ENCODE measurements at regions not wholly inside any gene's neighbourhood (a gene's known extent, or its start where the extent isn't known, plus 50 kb on each side); places are given as distances from the start of the nearest gene placed in this dataset.

- Histone ChIP-seq H3K27me3 (ENCODE audit: control insufficient read depth in 1 of 2, insufficient read depth in 2 of 2, low read length in 2 of 2) (no peaks in the 10 kb centered on the region), H3K36me3 (ENCODE audit: control insufficient read depth in 2 of 2, insufficient read depth in 2 of 2, low read length in 1 of 2) (no peaks in the 10 kb centered on the region), H3K4me3 (ENCODE audit: low read depth in 1 of 2, low read length in 2 of 2) (no peak overlapping the region), H3K9me3 (ENCODE audit: control insufficient read depth in 2 of 2, insufficient read depth in 1 of 2, low read depth in 1 of 2, low read length in 1 of 2) (no peaks in the 10 kb centered on the region), H3K4me1 (ENCODE audit: control insufficient read depth in 2 of 2, insufficient read depth in 2 of 2, low read length in 1 of 2) (no peaks in the 10 kb centered on the region), H3K27ac (ENCODE audit: low read depth in 2 of 2, low read length in 1 of 2) (no peak overlapping the region)
- WGBS, 2 donors, result 59% methylated on average over 2 of the region's 2 CpGs
Observed at GRCh38 chr1:189606795-189607476, 870.7 kb downstream of the BRINP3 start.

DNA sequence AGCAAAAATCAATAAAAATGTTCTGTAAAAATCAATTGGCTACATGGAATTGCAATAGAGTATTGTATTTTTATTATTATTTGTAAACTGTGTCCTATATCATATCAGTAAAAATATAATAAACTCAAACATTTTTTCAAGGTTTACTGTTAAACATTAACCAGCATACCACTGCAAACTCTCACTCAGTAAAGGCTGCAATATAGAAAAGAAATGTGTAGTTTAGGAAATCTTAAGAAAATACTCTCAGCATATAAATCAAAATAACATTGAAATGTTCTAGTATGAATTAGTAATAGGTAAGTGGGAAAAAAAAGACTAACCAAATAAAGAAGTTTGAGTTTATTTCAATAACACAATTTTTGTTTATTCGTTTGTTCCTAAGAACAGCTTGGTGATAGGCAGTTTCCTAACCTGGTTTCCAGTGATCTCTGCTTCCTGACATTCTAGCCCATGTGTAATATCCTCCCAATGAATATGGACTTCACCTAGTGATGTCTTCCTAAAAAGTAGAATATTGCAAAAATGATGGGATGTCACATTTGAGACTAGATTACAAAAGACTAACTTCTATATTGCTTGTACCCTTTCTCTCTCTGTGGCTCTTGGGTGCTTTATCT, 870.1 kb downstream of the BRINP3 start:
- Histone ChIP-seq H3K9me3 (ENCODE audit: control insufficient read depth in 2 of 2, insufficient read depth in 1 of 2, low read depth in 1 of 2, low read length in 1 of 2) (no peaks in the 10 kb centered on the region), H3K27ac (ENCODE audit: low read depth in 2 of 2, low read length in 1 of 2) (no peak overlapping the region), H3K4me3 (ENCODE audit: low read depth in 1 of 2, low read length in 2 of 2) (no peak overlapping the region), H3K4me1 (ENCODE audit: control insufficient read depth in 2 of 2, insufficient read depth in 2 of 2, low read length in 1 of 2) (no peaks in the 10 kb centered on the region), H3K27me3 (ENCODE audit: control insufficient read depth in 1 of 2, insufficient read depth in 2 of 2, low read length in 2 of 2) (no peaks in the 10 kb centered on the region), H3K36me3 (ENCODE audit: control insufficient read depth in 2 of 2, insufficient read depth in 2 of 2, low read length in 1 of 2) (no peaks in the 10 kb centered on the region)
- WGBS, 2 donors, result 59 to 69% methylated on average over 1 of the region's 1 CpG

DNA sequence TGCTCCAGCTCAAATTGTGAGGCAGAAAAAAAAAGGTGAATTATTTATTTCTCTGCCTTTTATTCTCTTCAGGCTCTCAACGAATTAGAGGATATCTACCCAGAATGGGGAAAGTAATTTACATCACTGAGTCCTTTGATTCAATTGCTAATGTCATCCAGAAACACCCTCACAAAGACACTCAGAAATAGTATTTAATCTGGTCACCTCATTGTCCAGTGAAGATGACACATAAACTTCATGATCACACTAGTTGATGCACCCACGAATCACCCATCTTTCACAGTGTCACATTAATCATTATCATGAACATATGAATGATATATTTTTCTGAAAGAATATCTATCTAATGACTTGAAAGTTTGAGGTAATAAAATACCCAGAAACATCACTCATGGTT, 868.5 kb downstream of the BRINP3 start:
- Histone ChIP-seq H3K4me1 (ENCODE audit: control insufficient read depth in 2 of 2, insufficient read depth in 2 of 2, low read length in 1 of 2) (no peaks in the 10 kb centered on the region), H3K9me3 (ENCODE audit: control insufficient read depth in 2 of 2, insufficient read depth in 1 of 2, low read depth in 1 of 2, low read length in 1 of 2) (no peaks in the 10 kb centered on the region), H3K27me3 (ENCODE audit: control insufficient read depth in 1 of 2, insufficient read depth in 2 of 2, low read length in 2 of 2) (no peaks in the 10 kb centered on the region), H3K27ac (ENCODE audit: low read depth in 2 of 2, low read length in 1 of 2) (no peak overlapping the region), H3K4me3 (ENCODE audit: low read depth in 1 of 2, low read length in 2 of 2) (no peak overlapping the region), H3K36me3 (ENCODE audit: control insufficient read depth in 2 of 2, insufficient read depth in 2 of 2, low read length in 1 of 2) (no peaks in the 10 kb centered on the region)
- WGBS, 2 donors, result 68 to 73% methylated on average over 2 of the region's 2 CpGs

DNA sequence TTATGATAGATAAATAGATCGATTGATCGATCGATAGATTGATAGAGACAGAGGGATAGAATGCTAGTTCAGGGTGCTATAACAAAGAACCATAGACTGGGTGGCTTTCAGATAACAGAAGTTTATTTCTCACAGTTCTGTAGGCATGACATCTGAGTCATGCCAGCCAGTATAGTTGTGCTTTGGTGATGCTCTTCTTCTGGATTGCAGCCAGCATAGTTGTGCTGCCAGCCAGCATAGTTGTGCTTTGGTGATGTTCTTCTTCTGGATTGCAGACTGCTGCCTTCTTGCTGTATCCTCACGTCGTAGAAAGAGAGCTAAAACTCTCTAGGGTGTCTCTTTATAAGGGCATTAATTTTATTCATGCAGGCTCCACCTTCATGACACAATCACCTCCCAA, 860.8 kb downstream of the BRINP3 start:
- H3K9me3 ChIP-seq (ENCODE audit: control insufficient read depth in 2 of 2, insufficient read depth in 1 of 2, low read depth in 1 of 2, low read length in 1 of 2), result no peaks in the 10 kb centered on the region
- H3K27me3 ChIP-seq (ENCODE audit: control insufficient read depth in 1 of 2, insufficient read depth in 2 of 2, low read length in 2 of 2), result no peaks in the 10 kb centered on the region
- 58 to 69% methylated on average over 5 of the region's 5 CpGs for WGBS, 2 donors
- no peaks in the 10 kb centered on the region for H3K4me1 ChIP-seq (ENCODE audit: control insufficient read depth in 2 of 2, insufficient read depth in 2 of 2, low read length in 1 of 2)
- no peaks in the 10 kb centered on the region for H3K36me3 ChIP-seq (ENCODE audit: control insufficient read depth in 2 of 2, insufficient read depth in 2 of 2, low read length in 1 of 2)
- no peak overlapping the region for H3K4me3 ChIP-seq (ENCODE audit: low read depth in 1 of 2, low read length in 2 of 2)
- no peak overlapping the region for H3K27ac ChIP-seq (ENCODE audit: low read depth in 2 of 2, low read length in 1 of 2)

DNA sequence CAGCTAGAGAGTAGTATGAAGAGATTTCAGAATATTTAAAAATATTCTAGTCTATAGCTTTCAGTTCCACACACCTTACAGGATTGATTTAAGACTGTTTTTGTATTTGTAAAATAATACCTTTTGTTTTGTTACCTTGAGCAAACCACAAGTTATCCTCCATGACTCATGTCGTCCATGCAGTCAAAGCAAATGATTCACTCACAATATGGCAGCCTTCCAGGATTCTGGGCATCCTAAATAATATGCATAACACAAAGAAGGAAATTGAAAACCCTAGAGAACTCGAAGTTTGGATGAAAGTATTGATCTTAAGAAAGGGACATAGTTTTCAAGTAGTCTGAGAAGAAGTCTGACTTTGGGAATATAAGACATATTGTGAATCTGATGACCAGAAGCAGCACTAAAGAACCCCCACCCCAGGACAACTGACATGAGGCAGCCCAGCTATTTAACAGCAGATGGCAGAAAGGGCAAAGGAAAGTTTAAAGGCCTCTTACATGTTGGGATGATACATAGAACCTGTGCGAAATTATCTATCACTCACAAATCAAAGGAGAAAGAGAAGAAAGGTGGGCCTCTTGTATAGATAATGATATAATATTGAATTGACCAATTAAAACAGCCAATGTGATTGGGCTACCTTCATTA, 857.9 kb downstream of the BRINP3 start:
- H3K9me3 ChIP-seq (ENCODE audit: control insufficient read depth in 2 of 2, insufficient read depth in 1 of 2, low read depth in 1 of 2, low read length in 1 of 2), result no peaks in the 10 kb centered on the region
- H3K4me3 ChIP-seq (ENCODE audit: low read depth in 1 of 2, low read length in 2 of 2), result no peak overlapping the region
- WGBS, 2 donors, result 51 to 58% methylated on average over 3 of the region's 3 CpGs
- no peaks in the 10 kb centered on the region for H3K27me3 ChIP-seq (ENCODE audit: control insufficient read depth in 1 of 2, insufficient read depth in 2 of 2, low read length in 2 of 2)
- no peaks in the 10 kb centered on the region for H3K36me3 ChIP-seq (ENCODE audit: control insufficient read depth in 2 of 2, insufficient read depth in 2 of 2, low read length in 1 of 2)
- no peak overlapping the region for H3K27ac ChIP-seq (ENCODE audit: low read depth in 2 of 2, low read length in 1 of 2)
- no peaks in the 10 kb centered on the region for H3K4me1 ChIP-seq (ENCODE audit: control insufficient read depth in 2 of 2, insufficient read depth in 2 of 2, low read length in 1 of 2)

GRCh38 chr1:189620471-189620870, 857.2 kb downstream of the BRINP3 start:
- Histone ChIP-seq H3K4me1 (ENCODE audit: control insufficient read depth in 2 of 2, insufficient read depth in 2 of 2, low read length in 1 of 2) (no peaks in the 10 kb centered on the region), H3K27ac (ENCODE audit: low read depth in 2 of 2, low read length in 1 of 2) (no peak overlapping the region), H3K9me3 (ENCODE audit: control insufficient read depth in 2 of 2, insufficient read depth in 1 of 2, low read depth in 1 of 2, low read length in 1 of 2) (no peaks in the 10 kb centered on the region), H3K27me3 (ENCODE audit: control insufficient read depth in 1 of 2, insufficient read depth in 2 of 2, low read length in 2 of 2) (no peaks in the 10 kb centered on the region), H3K36me3 (ENCODE audit: control insufficient read depth in 2 of 2, insufficient read depth in 2 of 2, low read length in 1 of 2) (no peaks in the 10 kb centered on the region), H3K4me3 (ENCODE audit: low read depth in 1 of 2, low read length in 2 of 2) (no peak overlapping the region)
- WGBS, 2 donors, result 76 to 85% methylated on average over 2 of the region's 2 CpGs

DNA sequence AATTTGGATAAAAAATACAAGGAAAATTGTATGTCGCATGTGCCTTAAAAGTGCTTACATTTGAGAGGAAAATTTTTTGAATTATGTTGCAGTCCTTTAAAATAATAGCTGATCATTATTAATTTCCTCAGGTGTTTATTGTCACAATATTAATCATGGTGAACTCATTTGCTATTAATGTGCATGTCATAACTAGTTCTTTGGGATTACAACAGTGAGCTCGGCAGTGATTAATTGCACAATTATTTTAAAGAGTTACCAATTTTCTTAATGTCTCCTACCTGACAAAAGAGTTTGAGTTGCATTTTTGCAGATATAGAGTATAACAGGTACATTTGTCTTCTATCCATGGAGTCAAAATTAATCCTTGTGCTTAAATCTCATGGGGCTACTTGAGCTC, 854.3 kb downstream of the BRINP3 start:
- 69 to 85% methylated on average over 2 of the region's 2 CpGs for WGBS, 2 donors
- H3K4me1 ChIP-seq (ENCODE audit: control insufficient read depth in 2 of 2, insufficient read depth in 2 of 2, low read length in 1 of 2), result no peaks in the 10 kb centered on the region
- H3K36me3 ChIP-seq (ENCODE audit: control insufficient read depth in 2 of 2, insufficient read depth in 2 of 2, low read length in 1 of 2), result no peaks in the 10 kb centered on the region
- no peaks in the 10 kb centered on the region for H3K27me3 ChIP-seq (ENCODE audit: control insufficient read depth in 1 of 2, insufficient read depth in 2 of 2, low read length in 2 of 2)
- H3K4me3 ChIP-seq (ENCODE audit: low read depth in 1 of 2, low read length in 2 of 2), result no peak overlapping the region
- H3K9me3 ChIP-seq (ENCODE audit: control insufficient read depth in 2 of 2, insufficient read depth in 1 of 2, low read depth in 1 of 2, low read length in 1 of 2), result no peaks in the 10 kb centered on the region
- H3K27ac ChIP-seq (ENCODE audit: low read depth in 2 of 2, low read length in 1 of 2), result no peak overlapping the region

DNA sequence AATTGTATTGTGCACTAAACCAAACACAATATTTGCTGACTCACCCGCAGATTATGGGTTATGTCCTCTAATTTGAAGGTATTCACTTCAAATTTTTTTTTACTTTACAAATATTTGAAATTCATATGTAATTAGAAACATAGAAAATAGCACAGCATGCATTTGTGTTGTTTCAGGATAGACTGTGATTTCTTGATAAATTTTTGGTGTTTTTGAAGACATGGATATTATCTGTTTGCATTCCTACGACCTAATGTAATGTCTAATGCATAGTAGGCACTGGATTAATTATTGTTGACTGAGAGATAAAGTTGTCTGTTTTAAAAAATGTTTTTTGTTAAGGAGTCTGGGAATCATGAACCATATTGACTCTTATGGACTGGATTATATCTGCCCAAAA, 850.2 kb downstream of the BRINP3 start:
- Histone ChIP-seq H3K4me1 (ENCODE audit: control insufficient read depth in 2 of 2, insufficient read depth in 2 of 2, low read length in 1 of 2) (no peaks in the 10 kb centered on the region), H3K27me3 (ENCODE audit: control insufficient read depth in 1 of 2, insufficient read depth in 2 of 2, low read length in 2 of 2) (no peaks in the 10 kb centered on the region), H3K9me3 (ENCODE audit: control insufficient read depth in 2 of 2, insufficient read depth in 1 of 2, low read depth in 1 of 2, low read length in 1 of 2) (no peaks in the 10 kb centered on the region), H3K27ac (ENCODE audit: low read depth in 2 of 2, low read length in 1 of 2) (no peak overlapping the region), H3K36me3 (ENCODE audit: control insufficient read depth in 2 of 2, insufficient read depth in 2 of 2, low read length in 1 of 2) (no peaks in the 10 kb centered on the region), H3K4me3 (ENCODE audit: low read depth in 1 of 2, low read length in 2 of 2) (no peak overlapping the region)
- WGBS, 2 donors, result 53 to 59% methylated on average over 2 of the region's 2 CpGs

- no peaks in the 10 kb centered on the region for H3K27me3 ChIP-seq (ENCODE audit: control insufficient read depth in 1 of 2, insufficient read depth in 2 of 2, low read length in 2 of 2)
- H3K4me3 ChIP-seq (ENCODE audit: low read depth in 1 of 2, low read length in 2 of 2), result no peak overlapping the region
- no peaks in the 10 kb centered on the region for H3K4me1 ChIP-seq (ENCODE audit: control insufficient read depth in 2 of 2, insufficient read depth in 2 of 2, low read length in 1 of 2)
- no peak overlapping the region for H3K27ac ChIP-seq (ENCODE audit: low read depth in 2 of 2, low read length in 1 of 2)
- 34 to 42% methylated on average over 3 of the region's 3 CpGs for WGBS, 2 donors
- H3K36me3 ChIP-seq (ENCODE audit: control insufficient read depth in 2 of 2, insufficient read depth in 2 of 2, low read length in 1 of 2), result no peaks in the 10 kb centered on the region
- no peaks in the 10 kb centered on the region for H3K9me3 ChIP-seq (ENCODE audit: control insufficient read depth in 2 of 2, insufficient read depth in 1 of 2, low read depth in 1 of 2, low read length in 1 of 2)
Observed at GRCh38 chr1:189628857-189629256, 848.8 kb downstream of the BRINP3 start.

GRCh38 chr1:189633658-189634057, 844.0 kb downstream of the BRINP3 start:
- Histone ChIP-seq H3K4me1 (ENCODE audit: control insufficient read depth in 2 of 2, insufficient read depth in 2 of 2, low read length in 1 of 2) (no peaks in the 10 kb centered on the region), H3K9me3 (ENCODE audit: control insufficient read depth in 2 of 2, insufficient read depth in 1 of 2, low read depth in 1 of 2, low read length in 1 of 2) (no peaks in the 10 kb centered on the region), H3K27me3 (ENCODE audit: control insufficient read depth in 1 of 2, insufficient read depth in 2 of 2, low read length in 2 of 2) (no peaks in the 10 kb centered on the region), H3K4me3 (ENCODE audit: low read depth in 1 of 2, low read length in 2 of 2) (no peak overlapping the region), H3K36me3 (ENCODE audit: control insufficient read depth in 2 of 2, insufficient read depth in 2 of 2, low read length in 1 of 2) (no peaks in the 10 kb centered on the region), H3K27ac (ENCODE audit: low read depth in 2 of 2, low read length in 1 of 2) (no peak overlapping the region)
- WGBS, 2 donors, result 84 to 90% methylated on average over 2 of the region's 2 CpGs
